Activated T-cell treated with anti-CD3 and anti-CD28 coated beads, Interleukin-2, amount 50 U/mL, for 4 hours (primary cell): ENCODE measurements at regions not wholly inside any gene's neighbourhood (a gene's known extent, or its start where the extent isn't known, plus 50 kb on each side); places are given as distances from the start of the nearest gene placed in this dataset.

Experiments
- ATAC-seq, 2 donors: fragments of 200-7000 bp; cut with Tn5 transposase; one replicate each; pipeline ENCODE4 v1.10.0; 2021
- DNase-seq: peaks from one replicate; pipeline ENCODE4 v3.0.0-alpha.2; 2020
- H3K27me3 Mint-ChIP-seq: one replicate; pipeline ENCODE4 v1.8.0; 2021; ENCODE audit warnings: low read depth, mixed read lengths
- H3K36me3 Mint-ChIP-seq: one replicate; pipeline ENCODE4 v1.8.0; 2022; ENCODE audit warnings: mixed read lengths; ENCODE audit not compliant: insufficient read depth
- H3K4me1 Mint-ChIP-seq: one replicate; pipeline ENCODE4 v1.8.0; 2021; ENCODE audit warnings: low read depth, mixed read lengths
- H3K4me3 Mint-ChIP-seq: one replicate; pipeline ENCODE4 v1.8.0; 2021; ENCODE audit warnings: mild to moderate bottlenecking, moderate library complexity, mixed read lengths
- H3K9me3 Mint-ChIP-seq: one replicate; pipeline ENCODE4 v1.8.0; 2021; ENCODE audit warnings: mixed read lengths

DNA sequence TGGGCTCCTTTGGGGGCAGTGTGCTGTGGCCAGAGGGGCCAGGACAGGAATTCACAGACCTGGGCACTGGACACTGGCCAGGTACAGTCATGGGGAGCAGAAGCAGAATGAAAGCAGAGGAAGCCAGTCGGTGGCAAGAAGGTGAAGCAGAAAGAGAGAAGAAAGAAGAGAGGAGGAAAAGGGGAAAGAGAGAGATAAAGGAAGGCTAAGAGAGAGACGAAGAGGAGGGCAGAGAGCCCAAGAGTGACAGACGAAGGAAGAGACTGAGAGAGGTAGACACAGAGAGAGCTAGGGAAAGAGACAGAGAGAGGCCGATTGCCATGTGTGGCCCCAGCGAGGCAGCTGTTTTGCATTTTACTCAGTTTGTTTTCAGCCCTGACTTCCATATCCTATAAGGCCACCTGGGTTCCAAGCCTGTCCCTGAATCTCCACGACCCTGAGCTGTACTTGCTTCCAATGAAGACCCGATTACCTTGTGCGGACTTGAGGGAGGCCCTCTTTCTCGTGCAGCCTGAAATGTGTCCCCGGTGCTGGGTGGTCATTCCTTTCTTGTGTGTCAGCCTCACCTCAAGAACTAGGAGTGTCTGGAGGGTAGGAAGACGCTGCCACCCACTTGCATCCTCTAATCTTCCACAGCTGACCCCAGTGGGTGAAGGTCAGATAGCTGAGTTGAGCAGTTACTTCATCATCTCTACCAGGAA lies 73.9 kb downstream of the LSM3 start:
- H3K9me3 Mint-ChIP-seq: no peaks in the 10 kb centered on the region
- DNase-seq: no peak
- H3K4me3 Mint-ChIP-seq: no peak overlapping the region
- H3K4me1 Mint-ChIP-seq: no peaks in the 10 kb centered on the region
- ATAC-seq: no peak
- peaks cover 2% of the 10 kb centered on the region for H3K27me3 Mint-ChIP-seq
- H3K36me3 Mint-ChIP-seq: no peaks in the 10 kb centered on the region

DNA sequence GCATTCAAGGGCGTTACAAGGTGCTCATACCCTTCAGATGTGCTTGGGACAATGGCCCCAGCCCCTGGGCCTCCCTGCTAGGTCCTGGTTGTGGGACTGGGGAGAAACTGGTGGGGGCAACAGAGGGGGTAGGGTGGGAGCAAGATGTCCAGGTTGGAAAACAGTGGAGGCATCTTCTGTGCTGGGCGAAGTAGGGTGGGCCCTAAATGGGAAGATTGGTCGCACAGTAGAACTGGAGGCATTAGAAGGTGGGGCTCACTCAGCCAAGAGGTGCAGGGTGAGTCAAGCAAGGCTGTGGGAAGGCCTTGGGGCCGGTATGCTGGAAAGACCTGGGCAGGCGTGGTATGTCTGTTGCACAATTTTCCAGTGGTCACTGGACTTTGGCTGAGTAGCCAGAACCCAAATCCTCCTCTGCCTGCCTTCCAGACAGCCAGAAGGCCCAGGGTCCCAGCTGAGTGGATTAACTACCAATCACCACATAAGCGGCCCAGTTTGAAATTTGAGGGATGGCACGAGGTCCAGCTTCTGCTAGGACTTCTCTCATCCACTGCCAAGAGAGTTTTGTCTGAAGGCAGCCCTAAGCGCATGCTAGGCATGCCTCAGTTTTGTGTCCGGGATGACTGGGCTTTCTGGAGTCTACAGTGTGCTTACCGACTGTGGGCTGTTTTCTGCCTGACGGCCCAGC lies 74.5 kb downstream of the LSM3 start:
- no peak overlapping the region for H3K4me3 Mint-ChIP-seq
- ATAC-seq (no peak), DNase-seq (no peak)
- H3K27me3 Mint-ChIP-seq: peaks cover 2% of the 10 kb centered on the region
- H3K4me1 Mint-ChIP-seq: no peaks in the 10 kb centered on the region
- H3K36me3 Mint-ChIP-seq: no peaks in the 10 kb centered on the region
- no peaks in the 10 kb centered on the region for H3K9me3 Mint-ChIP-seq

DNA sequence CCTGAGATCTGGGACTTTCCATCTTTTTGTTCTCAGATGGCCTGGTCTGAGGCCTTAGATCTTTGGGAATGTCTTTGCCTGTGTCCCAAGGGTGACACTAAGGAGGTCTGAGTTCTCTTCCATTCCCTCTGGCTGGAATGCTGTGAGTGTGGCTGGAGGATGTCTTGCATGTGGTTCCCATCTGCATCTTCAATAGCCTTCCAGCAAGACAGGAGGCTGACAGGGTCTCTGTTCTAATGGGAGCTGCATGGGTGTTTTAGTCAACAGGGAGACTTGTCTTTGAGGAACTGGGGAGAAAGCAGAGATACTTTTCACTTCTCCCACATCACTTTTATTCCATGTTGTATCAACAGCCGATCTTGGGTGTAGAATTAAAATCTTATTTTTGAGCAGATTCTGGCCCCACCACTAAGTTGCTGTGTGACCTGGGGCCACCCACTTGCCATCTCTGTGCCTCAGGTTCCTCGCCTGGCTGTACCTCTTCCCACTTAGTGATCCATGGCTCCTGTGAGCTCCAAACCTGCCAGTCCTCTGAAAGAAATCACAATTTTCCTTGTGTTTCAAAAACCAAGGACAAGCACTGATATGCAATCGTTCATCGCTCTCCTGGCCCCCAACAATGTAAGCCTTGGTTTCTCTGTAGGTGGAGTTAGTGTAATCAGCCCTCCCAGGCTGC lies 75.2 kb downstream of the LSM3 start:
- no peak for ATAC-seq
- Mint-ChIP-seq H3K27me3 (no peaks in the 10 kb centered on the region), H3K9me3 (no peaks in the 10 kb centered on the region), H3K4me1 (no peaks in the 10 kb centered on the region), H3K36me3 (no peaks in the 10 kb centered on the region), H3K4me3 (no peak overlapping the region)
- DNase-seq: no peak

DNA sequence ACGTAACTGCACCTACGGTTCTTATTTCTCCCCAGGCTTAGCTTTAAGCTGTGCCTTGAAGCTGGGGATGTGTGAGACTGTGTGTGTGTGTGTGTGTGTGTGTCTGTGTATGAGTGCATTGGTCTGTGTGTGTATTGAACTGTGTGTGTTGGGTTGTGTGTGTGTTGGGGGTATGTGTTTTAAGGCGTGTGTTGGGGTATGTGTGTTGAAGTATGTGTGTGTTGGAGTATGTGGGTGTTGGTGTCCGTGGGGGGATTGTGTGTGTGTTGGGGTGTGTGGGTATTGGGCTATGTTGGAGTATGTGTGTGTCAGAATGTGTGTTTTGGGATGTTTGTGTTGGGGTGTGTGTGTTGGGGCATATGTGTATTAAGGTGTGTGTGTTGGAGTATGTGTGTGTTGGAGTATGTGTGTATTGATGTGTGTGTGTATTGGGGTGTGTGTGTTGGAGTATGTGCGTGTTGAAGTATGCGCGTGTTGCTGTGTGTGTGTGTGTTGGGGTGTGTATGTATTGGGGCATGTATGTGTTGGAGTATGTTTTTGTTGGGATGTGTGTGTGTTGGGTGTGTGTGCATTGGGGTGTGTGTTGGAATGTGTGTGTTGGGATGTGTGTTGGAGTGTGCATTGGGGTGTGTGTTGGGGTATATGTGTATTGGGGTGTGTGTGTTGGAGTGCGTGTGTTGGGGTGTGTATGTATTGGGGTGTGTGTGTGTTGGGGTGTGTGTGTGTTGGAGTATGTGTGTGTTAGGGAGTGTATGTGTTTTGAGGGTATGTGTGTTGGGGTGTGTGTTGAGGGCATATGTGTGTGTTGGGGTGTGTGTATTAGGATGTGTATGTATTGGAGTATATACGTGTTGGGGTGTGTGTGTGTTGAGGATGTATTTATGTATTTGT lies 76.4 kb downstream of the LSM3 start:
- Mint-ChIP-seq H3K4me3 (no peak overlapping the region), H3K4me1 (no peaks in the 10 kb centered on the region), H3K36me3 (no peaks in the 10 kb centered on the region), H3K9me3 (no peaks in the 10 kb centered on the region), H3K27me3 (no peaks in the 10 kb centered on the region)
- no peak for ATAC-seq
- no peak for DNase-seq

DNA sequence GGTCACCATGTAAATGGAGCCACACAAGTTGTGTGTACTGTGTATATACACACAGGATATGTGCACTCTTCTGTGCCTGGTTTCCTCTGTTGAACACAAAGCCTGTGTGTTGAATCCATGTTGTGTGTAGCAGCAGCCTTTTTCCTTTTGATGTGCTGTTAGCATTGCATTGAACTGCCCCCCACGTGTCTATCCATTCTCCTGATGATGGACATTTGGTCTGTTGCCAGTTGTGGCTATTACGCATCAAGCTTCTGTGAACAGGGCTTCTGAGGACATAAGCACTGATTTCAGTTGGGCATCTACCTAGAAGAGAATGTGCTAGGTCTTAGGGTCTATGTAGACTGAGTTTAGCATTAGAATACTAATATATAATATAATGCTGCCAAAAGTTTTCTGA lies 77.4 kb downstream of the LSM3 start:
- H3K9me3 Mint-ChIP-seq: no peaks in the 10 kb centered on the region
- H3K36me3 Mint-ChIP-seq: no peaks in the 10 kb centered on the region
- no peaks in the 10 kb centered on the region for H3K27me3 Mint-ChIP-seq
- DNase-seq (no peak), ATAC-seq (no peak)
- no peaks in the 10 kb centered on the region for H3K4me1 Mint-ChIP-seq
- no peak overlapping the region for H3K4me3 Mint-ChIP-seq

DNA sequence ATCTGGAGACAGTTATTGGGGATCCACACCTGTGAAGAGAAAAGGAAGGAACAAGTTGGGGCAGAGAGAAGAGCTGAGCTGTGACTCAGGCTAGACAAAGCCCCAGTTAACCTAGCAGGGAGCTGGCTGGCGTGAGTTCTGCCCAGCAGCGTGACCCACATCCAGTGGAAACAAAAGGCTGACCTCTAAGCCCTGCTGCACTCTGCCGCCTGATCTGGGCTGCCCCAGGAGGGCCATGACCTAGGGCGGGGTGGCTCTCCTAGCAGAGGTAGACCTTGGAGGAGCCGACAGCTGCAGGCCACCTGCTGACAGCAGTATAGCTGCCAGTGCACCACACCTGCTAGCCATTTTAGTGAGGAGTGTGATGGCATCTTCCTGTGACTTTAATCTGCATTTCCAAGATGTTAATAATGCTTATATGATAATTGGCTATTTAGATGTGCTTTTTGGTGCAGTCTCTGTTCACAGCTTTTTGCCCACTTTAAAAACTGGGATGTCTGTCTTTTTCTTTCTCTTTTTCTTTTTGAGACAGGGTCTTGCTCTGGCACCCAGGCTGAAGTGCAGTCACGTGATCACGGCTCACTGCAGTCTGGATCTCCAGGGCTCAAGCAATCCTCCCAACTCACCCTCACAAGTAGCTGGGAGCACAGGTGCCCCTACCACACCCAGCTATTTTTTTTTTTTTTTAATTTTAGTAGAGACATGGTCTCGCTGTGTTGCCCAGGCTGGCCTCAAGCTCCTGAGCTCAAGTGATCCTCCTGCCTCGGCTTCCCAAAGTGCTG lies 78.1 kb downstream of the LSM3 start:
- H3K4me1 Mint-ChIP-seq: no peaks in the 10 kb centered on the region
- no peaks in the 10 kb centered on the region for H3K9me3 Mint-ChIP-seq
- H3K4me3 Mint-ChIP-seq: no peak overlapping the region
- no peaks in the 10 kb centered on the region for H3K36me3 Mint-ChIP-seq
- DNase-seq (no peak), ATAC-seq (no peak)
- H3K27me3 Mint-ChIP-seq: no peaks in the 10 kb centered on the region

DNA sequence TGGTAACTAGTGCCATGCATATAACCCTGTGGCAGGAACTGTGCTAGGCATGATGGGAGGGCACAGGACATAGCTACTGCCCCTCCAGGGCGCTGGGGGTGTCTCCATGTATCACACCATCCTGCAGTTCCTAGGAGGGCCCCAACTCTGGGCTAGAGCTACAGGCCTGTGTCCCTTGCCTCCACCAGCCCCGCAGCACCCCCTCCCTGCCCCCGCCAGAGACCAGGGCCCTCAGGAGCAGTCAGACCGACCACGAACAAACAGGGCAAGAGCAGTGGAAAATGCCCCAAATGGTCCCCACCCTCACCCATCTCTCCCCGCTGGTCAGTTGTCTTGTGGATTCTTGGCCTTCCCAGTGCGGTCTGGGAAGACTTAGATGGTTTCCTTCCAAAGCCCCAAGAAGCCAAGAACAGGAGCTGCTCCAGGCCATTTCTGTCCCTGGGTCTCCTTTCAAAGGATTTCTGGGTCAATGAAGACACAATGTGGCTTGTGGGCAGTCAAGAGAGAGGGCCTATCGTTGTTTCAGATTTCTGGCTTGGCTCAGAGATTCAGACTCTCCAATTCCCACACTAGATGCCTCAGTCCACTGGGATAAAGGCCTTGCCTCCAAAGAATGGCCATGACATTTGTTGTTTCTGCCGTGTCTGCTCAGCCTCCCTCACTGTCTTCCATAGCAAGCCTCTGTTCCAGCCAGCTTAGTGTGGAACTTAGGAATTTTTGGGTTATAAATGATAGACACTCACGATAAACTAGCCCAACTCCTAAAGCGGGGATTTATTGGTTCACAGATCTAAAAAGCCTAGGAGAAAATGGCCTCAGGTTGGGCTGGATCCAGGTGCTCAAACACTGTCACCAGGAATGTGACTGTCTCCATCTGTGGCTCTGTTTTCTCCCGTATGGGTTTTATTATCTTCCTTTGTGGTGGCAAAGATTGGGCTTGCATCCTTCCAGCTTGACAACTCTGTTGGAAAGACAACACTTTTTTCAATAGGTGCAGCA lies 80.6 kb downstream of the LSM3 start:
- H3K36me3 Mint-ChIP-seq: no peaks in the 10 kb centered on the region
- H3K4me1 Mint-ChIP-seq: no peaks in the 10 kb centered on the region
- no peaks in the 10 kb centered on the region for H3K27me3 Mint-ChIP-seq
- ATAC-seq (no peak), DNase-seq (no peak)
- H3K9me3 Mint-ChIP-seq: no peaks in the 10 kb centered on the region
- H3K4me3 Mint-ChIP-seq: no peak overlapping the region

DNA sequence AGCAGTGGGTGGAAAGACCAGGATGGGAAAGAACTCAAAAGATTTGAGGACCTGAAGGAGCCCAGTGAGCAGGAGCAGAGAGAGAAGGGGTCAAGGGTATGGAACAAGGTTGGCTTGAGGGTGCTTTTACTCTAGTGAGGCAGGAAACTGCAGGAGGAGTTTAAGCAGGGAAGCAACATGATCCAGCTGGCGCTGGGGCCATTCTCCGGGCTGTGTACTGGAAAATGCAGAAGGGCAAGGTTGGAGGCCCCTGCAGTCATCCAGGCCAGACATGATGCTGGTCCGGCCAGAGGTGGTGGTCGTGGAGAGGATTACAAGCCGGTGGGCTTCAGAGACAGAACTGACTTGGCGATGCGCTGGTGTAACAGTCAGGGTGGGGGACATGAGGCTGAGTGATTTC lies 81.8 kb downstream of the LSM3 start:
- Mint-ChIP-seq H3K4me3 (no peak overlapping the region), H3K36me3 (no peaks in the 10 kb centered on the region), H3K9me3 (no peaks in the 10 kb centered on the region), H3K27me3 (peaks cover 2% of the 10 kb centered on the region), H3K4me1 (no peaks in the 10 kb centered on the region)
- no peak for DNase-seq
- no peak for ATAC-seq

DNA sequence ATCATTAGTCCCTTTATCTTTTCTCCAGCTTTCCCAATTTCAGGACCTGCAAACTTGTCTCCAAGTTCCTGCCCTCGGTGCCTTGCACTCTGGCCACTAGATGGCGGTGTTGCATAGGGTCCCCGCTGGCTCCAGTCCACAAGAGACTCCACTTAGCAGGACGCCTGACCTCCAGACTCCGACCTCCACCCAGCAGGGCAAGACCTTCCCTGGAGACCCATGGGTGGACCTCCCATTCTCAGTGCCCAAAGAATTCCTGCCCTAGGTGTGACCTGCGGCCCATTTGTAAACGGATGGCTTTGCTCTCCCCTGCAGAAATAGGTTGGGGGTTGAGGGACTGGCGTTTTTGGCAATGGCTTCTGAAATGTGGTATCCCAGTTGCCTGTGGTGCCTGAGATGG lies 82.6 kb downstream of the LSM3 start:
- peaks cover 2% of the 10 kb centered on the region for H3K27me3 Mint-ChIP-seq

DNA sequence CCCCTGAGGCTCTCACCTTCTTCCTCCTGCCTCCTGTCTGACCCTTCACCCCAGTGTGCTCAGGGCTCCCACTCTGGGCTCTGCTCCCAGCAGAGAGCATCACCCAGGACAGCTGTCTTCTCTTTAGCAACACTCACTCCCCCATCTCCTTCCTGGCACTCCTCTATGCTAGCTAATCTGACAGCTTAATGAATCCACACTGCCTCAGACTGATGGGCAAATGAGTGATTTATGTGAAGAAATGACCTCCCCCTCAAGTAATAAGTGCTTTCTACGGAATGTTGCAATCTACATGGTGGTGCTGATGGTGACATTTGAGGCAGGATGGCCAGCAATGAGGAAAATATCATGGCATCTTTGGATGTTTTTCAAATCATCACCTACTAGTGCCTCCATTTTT lies 83.6 kb downstream of the LSM3 start:
- no peaks in the 10 kb centered on the region for H3K9me3 Mint-ChIP-seq
- peaks cover 2% of the 10 kb centered on the region for H3K27me3 Mint-ChIP-seq
- H3K4me3 Mint-ChIP-seq: no peak overlapping the region
- no peaks in the 10 kb centered on the region for H3K4me1 Mint-ChIP-seq
- no peak for DNase-seq
- ATAC-seq: no peak
- no peaks in the 10 kb centered on the region for H3K36me3 Mint-ChIP-seq

More for the DNA sequence above, 82.6 kb downstream of the LSM3 start:
- no peaks in the 10 kb centered on the region for H3K4me1 Mint-ChIP-seq
- no peaks in the 10 kb centered on the region for H3K36me3 Mint-ChIP-seq
- ATAC-seq (peak; percentile 54 to 70), DNase-seq (peak; percentile 77)
- H3K9me3 Mint-ChIP-seq: no peaks in the 10 kb centered on the region
- no peak overlapping the region for H3K4me3 Mint-ChIP-seq

DNA sequence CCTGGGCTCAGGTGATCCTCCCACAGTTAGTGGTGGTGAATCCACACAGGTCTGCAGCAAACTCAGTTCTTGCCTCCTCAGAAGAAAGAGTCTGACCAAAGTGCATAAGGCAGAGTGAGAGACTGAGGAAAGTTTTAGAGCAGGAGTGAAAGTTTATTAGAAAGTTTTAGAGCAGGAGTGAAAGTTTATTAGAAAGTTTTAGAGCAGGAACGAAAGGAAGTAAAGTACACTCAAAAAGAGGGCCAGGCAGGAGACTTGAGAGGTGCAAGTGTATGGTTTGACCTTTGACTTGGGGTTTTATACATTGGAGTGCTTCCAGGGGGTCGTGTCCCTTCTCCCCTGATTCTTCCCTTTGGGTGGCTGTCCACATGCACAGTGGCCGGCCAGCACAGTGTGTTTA lies 84.2 kb downstream of the LSM3 start:
- ATAC-seq: no peak
- H3K9me3 Mint-ChIP-seq: no peaks in the 10 kb centered on the region
- no peaks in the 10 kb centered on the region for H3K4me1 Mint-ChIP-seq
- no peak overlapping the region for H3K4me3 Mint-ChIP-seq
- peaks cover 4% of the 10 kb centered on the region for H3K27me3 Mint-ChIP-seq
- H3K36me3 Mint-ChIP-seq: no peaks in the 10 kb centered on the region
- no peak for DNase-seq

DNA sequence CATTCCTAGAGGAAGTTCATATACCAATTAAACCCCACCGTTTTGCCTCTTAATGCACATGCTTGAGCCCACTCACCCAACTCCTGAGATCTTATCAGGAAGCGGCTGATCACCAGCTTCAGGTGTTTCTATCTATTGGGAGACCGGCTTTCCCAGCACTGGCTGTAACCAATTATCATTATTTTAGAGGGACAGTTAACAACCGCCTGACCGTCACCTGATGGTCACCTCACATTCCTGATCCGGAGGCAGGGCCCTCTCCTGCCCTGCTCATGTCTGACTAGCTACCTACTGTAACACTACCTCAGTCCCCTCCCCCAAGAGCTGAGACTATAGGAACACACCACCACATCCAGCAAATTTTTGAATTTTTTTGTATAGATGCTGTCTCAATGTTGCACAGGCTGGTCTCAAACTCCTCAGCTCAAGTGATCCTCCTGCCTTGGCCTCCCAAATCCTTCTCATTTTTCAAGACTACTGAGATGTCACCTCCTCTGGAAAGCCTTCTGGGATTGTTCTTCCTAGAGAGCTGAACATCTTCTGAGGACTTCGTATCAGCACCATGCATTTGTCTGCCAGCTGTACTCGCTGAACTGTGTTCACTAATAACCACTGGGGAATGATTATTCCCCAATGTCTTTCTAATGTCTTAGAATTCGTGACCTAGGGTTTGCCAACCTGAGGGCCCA lies 84.8 kb downstream of the LSM3 start:
- no peaks in the 10 kb centered on the region for H3K4me1 Mint-ChIP-seq
- H3K9me3 Mint-ChIP-seq: no peaks in the 10 kb centered on the region
- peaks cover 4% of the 10 kb centered on the region for H3K27me3 Mint-ChIP-seq
- ATAC-seq (no peak), DNase-seq (no peak)
- H3K4me3 Mint-ChIP-seq: no peak overlapping the region
- no peaks in the 10 kb centered on the region for H3K36me3 Mint-ChIP-seq
